Mammary epithelial cell (primary cell): ENCODE measurements at regions not wholly inside any gene's neighbourhood (a gene's known extent, or its start where the extent isn't known, plus 50 kb on each side); places are given as distances from the start of the nearest gene placed in this dataset.

Experiments used
- EZH2 ChIP-seq: IDR thresholded peaks from 2 replicates; pipeline ENCODE4 v1.6.1; 2012; ENCODE audit warnings: low read length, inconsistent platforms, borderline replicate concordance
- TF ChIP-seq, protein P1 (sequence below), 2 donors: IDR thresholded peaks in 1 of 2; conservative IDR thresholded peaks in 1 of 2; 2 replicates each; pipeline ENCODE4 v1.5.1; 2011 to 2012; ENCODE audit warnings: inconsistent platforms in 2 of 2, low read length in 2 of 2, mild to moderate bottlenecking in 2 of 2, control low read depth in 1 of 2, low read depth in 1 of 2; ENCODE audit not compliant: insufficient read depth in 1 of 2; ENCODE audit errors: extremely low read depth in 1 of 2

GRCh38 chr1:81307786-81308185, 492.9 kb upstream of the ADGRL2 start:
- TF ChIP-seq, protein P1, sequence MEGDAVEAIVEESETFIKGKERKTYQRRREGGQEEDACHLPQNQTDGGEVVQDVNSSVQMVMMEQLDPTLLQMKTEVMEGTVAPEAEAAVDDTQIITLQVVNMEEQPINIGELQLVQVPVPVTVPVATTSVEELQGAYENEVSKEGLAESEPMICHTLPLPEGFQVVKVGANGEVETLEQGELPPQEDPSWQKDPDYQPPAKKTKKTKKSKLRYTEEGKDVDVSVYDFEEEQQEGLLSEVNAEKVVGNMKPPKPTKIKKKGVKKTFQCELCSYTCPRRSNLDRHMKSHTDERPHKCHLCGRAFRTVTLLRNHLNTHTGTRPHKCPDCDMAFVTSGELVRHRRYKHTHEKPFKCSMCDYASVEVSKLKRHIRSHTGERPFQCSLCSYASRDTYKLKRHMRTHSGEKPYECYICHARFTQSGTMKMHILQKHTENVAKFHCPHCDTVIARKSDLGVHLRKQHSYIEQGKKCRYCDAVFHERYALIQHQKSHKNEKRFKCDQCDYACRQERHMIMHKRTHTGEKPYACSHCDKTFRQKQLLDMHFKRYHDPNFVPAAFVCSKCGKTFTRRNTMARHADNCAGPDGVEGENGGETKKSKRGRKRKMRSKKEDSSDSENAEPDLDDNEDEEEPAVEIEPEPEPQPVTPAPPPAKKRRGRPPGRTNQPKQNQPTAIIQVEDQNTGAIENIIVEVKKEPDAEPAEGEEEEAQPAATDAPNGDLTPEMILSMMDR (conservative IDR thresholded peaks at IDR 0.05 in 1 of 2, IDR thresholded peaks at IDR 0.05 in 1 of 2; ENCODE audit: extremely low read depth in 1 of 2, insufficient read depth in 1 of 2, low read depth in 1 of 2, low read length in 2 of 2): no peak
- no peak for TF ChIP-seq EZH2
